A549 (cell line): ENCODE measurements at regions not wholly inside any gene's neighbourhood (a gene's known extent, or its start where the extent isn't known, plus 50 kb on each side); places are given as distances from the start of the nearest gene placed in this dataset.

Experiments used
- CHD4 ChIP-seq: fragments of 200-600 bp; sonication (generic); IDR thresholded peaks from 2 replicates; pipeline ENCODE4 v1.6.1; 2016; ENCODE audit warnings: antibody characterized with exemption, mild to moderate bottlenecking, borderline replicate concordance
- EHMT2 ChIP-seq: fragments of 200-600 bp; sonication (generic); IDR thresholded peaks from 2 replicates; pipeline ENCODE4 v1.6.1; 2016; ENCODE audit warnings: antibody characterized with exemption, low read depth, mild to moderate bottlenecking, moderate library complexity
- PHF8 ChIP-seq: fragments of 200-600 bp; sonication (generic); IDR thresholded peaks from 2 replicates; pipeline ENCODE4 v1.6.1; 2016; ENCODE audit warnings: low read depth, mild to moderate bottlenecking, antibody characterized with exemption, moderate library complexity, borderline replicate concordance
- RCOR1 ChIP-seq: fragments of 150-350 bp; IDR thresholded peaks from 2 replicates; pipeline ENCODE4 v1.6.1; 2014; ENCODE audit warnings: antibody characterized with exemption, low read length, low read depth
- TF ChIP-seq, protein P1 (sequence below): fragments of >200 bp; sonication (Bioruptor Twin); formaldehyde crosslinking; IDR thresholded peaks from 3 replicates; pipeline ENCODE4 v1.5.1; 2016

DNA sequence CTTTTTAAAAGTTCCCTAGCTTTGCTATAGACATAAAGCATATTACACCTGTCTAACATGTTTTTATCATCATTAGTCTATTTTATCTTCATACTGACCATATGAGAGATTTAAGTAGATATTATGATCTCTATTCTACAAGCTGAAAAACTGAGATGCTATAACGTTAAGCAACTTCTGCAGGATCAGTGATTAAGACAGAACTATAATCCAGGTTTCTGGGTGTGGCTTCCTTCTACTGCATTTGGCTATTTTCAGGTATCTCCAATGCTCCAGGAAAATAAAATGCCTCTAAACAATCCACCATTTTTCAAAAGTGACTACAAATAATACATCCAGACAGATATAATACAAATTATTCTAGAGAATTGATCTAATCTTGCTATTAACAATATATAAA, 53.4 kb downstream of the RGS2 start:
- TF ChIP-seq PHF8 (no peak), RCOR1 (no peak), CHD4 (no peak), EHMT2 (no peak)
- TF ChIP-seq, protein P1, sequence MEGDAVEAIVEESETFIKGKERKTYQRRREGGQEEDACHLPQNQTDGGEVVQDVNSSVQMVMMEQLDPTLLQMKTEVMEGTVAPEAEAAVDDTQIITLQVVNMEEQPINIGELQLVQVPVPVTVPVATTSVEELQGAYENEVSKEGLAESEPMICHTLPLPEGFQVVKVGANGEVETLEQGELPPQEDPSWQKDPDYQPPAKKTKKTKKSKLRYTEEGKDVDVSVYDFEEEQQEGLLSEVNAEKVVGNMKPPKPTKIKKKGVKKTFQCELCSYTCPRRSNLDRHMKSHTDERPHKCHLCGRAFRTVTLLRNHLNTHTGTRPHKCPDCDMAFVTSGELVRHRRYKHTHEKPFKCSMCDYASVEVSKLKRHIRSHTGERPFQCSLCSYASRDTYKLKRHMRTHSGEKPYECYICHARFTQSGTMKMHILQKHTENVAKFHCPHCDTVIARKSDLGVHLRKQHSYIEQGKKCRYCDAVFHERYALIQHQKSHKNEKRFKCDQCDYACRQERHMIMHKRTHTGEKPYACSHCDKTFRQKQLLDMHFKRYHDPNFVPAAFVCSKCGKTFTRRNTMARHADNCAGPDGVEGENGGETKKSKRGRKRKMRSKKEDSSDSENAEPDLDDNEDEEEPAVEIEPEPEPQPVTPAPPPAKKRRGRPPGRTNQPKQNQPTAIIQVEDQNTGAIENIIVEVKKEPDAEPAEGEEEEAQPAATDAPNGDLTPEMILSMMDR: no peak
